ENCODE measurements at regions not wholly inside any gene's neighbourhood (a gene's known extent, or its start where the extent isn't known, plus 50 kb on each side); places are given as distances from the start of the nearest gene placed in this dataset.

GRCh38 chr12:27186022-27186839 lies 57.9 kb upstream of the STK38L start:
- Histone ChIP-seq H3K36me3 (ENCODE audit: insufficient read depth, low read length) (no peaks in the 10 kb centered on the region), H3K9ac (ENCODE audit: insufficient read length) (no peak overlapping the region), H3K9me3 (ENCODE audit: low read depth, low read length) (no peaks in the 10 kb centered on the region), H3K27ac (no peak overlapping the region), H3K4me3 (no peak overlapping the region)
- TF ChIP-seq FOXP2 (optimal IDR thresholded peaks at IDR 0.05; ENCODE audit: control extremely low read depth, extremely low read length, insufficient read depth) = no peak
- no peak for TF ChIP-seq POLR2AphosphoS5 (IDR thresholded peaks at IDR 0.05; ENCODE audit: borderline replicate concordance, low read depth, low read length)
- TF ChIP-seq EZH2 (IDR thresholded peaks at IDR 0.05) = no peak
- DNase-seq (ENCODE audit: low read depth, low spot score) = no peak

GRCh38 chr12:27187697-27188096 lies 56.4 kb upstream of the STK38L start:
- no peak for DNase-seq (ENCODE audit: low read depth, low spot score)
- TF ChIP-seq POLR2AphosphoS5 (IDR thresholded peaks at IDR 0.05; ENCODE audit: borderline replicate concordance, low read depth, low read length) (no peak), EZH2 (IDR thresholded peaks at IDR 0.05) (no peak), FOXP2 (optimal IDR thresholded peaks at IDR 0.05; ENCODE audit: control extremely low read depth, extremely low read length, insufficient read depth) (no peak)
- Histone ChIP-seq H3K4me3 (no peak overlapping the region), H3K36me3 (ENCODE audit: insufficient read depth, low read length) (no peaks in the 10 kb centered on the region), H3K27ac (no peak overlapping the region), H3K9me3 (ENCODE audit: low read depth, low read length) (no peaks in the 10 kb centered on the region), H3K9ac (ENCODE audit: insufficient read length) (no peak overlapping the region)

GRCh38 chr12:27190761-27191160 lies 53.3 kb upstream of the STK38L start:
- no peak overlapping the region for H3K27ac ChIP-seq
- TF ChIP-seq FOXP2 (optimal IDR thresholded peaks at IDR 0.05; ENCODE audit: control extremely low read depth, extremely low read length, insufficient read depth) (no peak), EZH2 (IDR thresholded peaks at IDR 0.05) (no peak), POLR2AphosphoS5 (IDR thresholded peaks at IDR 0.05; ENCODE audit: borderline replicate concordance, low read depth, low read length) (no peak)
- DNase-seq (ENCODE audit: low read depth, low spot score) = no peak

GRCh38 chr12:27191531-27191930 lies 52.6 kb upstream of the STK38L start:
- no peak for DNase-seq (ENCODE audit: low read depth, low spot score)
- Histone ChIP-seq H3K27ac (no peak overlapping the region), H3K36me3 (ENCODE audit: insufficient read depth, low read length) (no peaks in the 10 kb centered on the region), H3K9me3 (ENCODE audit: low read depth, low read length) (no peaks in the 10 kb centered on the region), H3K4me3 (no peak overlapping the region), H3K9ac (ENCODE audit: insufficient read length) (no peak overlapping the region)
- TF ChIP-seq POLR2AphosphoS5 (IDR thresholded peaks at IDR 0.05; ENCODE audit: borderline replicate concordance, low read depth, low read length) (no peak), EZH2 (IDR thresholded peaks at IDR 0.05) (no peak), FOXP2 (optimal IDR thresholded peaks at IDR 0.05; ENCODE audit: control extremely low read depth, extremely low read length, insufficient read depth) (no peak)

More at GRCh38 chr12:27190761-27191160, 53.3 kb upstream of the STK38L start:
- Histone ChIP-seq H3K9ac (ENCODE audit: insufficient read length) (no peak overlapping the region), H3K36me3 (ENCODE audit: insufficient read depth, low read length) (no peaks in the 10 kb centered on the region), H3K4me3 (no peak overlapping the region), H3K9me3 (ENCODE audit: low read depth, low read length) (no peaks in the 10 kb centered on the region)

- TF ChIP-seq POLR2AphosphoS5 (IDR thresholded peaks at IDR 0.05; ENCODE audit: borderline replicate concordance, low read depth, low read length) (no peak), FOXP2 (optimal IDR thresholded peaks at IDR 0.05; ENCODE audit: control extremely low read depth, extremely low read length, insufficient read depth) (no peak), EZH2 (IDR thresholded peaks at IDR 0.05) (no peak)
- no peaks in the 10 kb centered on the region for H3K36me3 ChIP-seq (ENCODE audit: insufficient read depth, low read length)
- no peaks in the 10 kb centered on the region for H3K9me3 ChIP-seq (ENCODE audit: low read depth, low read length)
- DNase-seq (ENCODE audit: low read depth, low spot score) = no peak
- no peak overlapping the region for H3K9ac ChIP-seq (ENCODE audit: insufficient read length)
- H3K4me3 ChIP-seq = no peak overlapping the region
- H3K27ac ChIP-seq = no peak overlapping the region
Observed at GRCh38 chr12:27192118-27192802, 51.8 kb upstream of the STK38L start.

GRCh38 chr12:27193106-27193505 lies 51.0 kb upstream of the STK38L start:
- Histone ChIP-seq H3K36me3 (ENCODE audit: insufficient read depth, low read length) (no peaks in the 10 kb centered on the region), H3K9me3 (ENCODE audit: low read depth, low read length) (no peaks in the 10 kb centered on the region), H3K9ac (ENCODE audit: insufficient read length) (no peak overlapping the region), H3K27ac (no peak overlapping the region), H3K4me3 (no peak overlapping the region)
- TF ChIP-seq POLR2AphosphoS5 (IDR thresholded peaks at IDR 0.05; ENCODE audit: borderline replicate concordance, low read depth, low read length) (no peak), FOXP2 (optimal IDR thresholded peaks at IDR 0.05; ENCODE audit: control extremely low read depth, extremely low read length, insufficient read depth) (no peak), EZH2 (IDR thresholded peaks at IDR 0.05) (no peak)
- no peak for DNase-seq (ENCODE audit: low read depth, low spot score)

- H3K9me3 ChIP-seq (ENCODE audit: low read depth, low read length) = no peaks in the 10 kb centered on the region
- no peak overlapping the region for H3K27ac ChIP-seq
- no peak for DNase-seq (ENCODE audit: low read depth, low spot score)
- TF ChIP-seq POLR2AphosphoS5 (IDR thresholded peaks at IDR 0.05; ENCODE audit: borderline replicate concordance, low read depth, low read length) = no peak
- no peak for TF ChIP-seq FOXP2 (optimal IDR thresholded peaks at IDR 0.05; ENCODE audit: control extremely low read depth, extremely low read length, insufficient read depth)
- no peak for TF ChIP-seq EZH2 (IDR thresholded peaks at IDR 0.05)
- no peak overlapping the region for H3K4me3 ChIP-seq
- H3K9ac ChIP-seq (ENCODE audit: insufficient read length) = no peak overlapping the region
- no peaks in the 10 kb centered on the region for H3K36me3 ChIP-seq (ENCODE audit: insufficient read depth, low read length)
Observed at GRCh38 chr12:27193854-27194544, 50.1 kb upstream of the STK38L start.
